22Rv1 (cell line): ENCODE measurements at regions not wholly inside any gene's neighbourhood (a gene's known extent, or its start where the extent isn't known, plus 50 kb on each side); places are given as distances from the start of the nearest gene placed in this dataset.
"Not testable (repeated sequence)": the region's sequence is repeated elsewhere in the genome, so short reads cannot be mapped to it uniquely, and the experiment has no call there.

Source experiments
- H3K27ac ChIP-seq: fragments of 450-650 bp; 2 replicates; pipeline ENCODE4 v1.5.1; 2017
- ZFX ChIP-seq: fragments of 450-650 bp; IDR thresholded peaks from 2 replicates; pipeline ENCODE4 v1.6.1; 2017; ENCODE audit warnings: antibody characterized with exemption, borderline replicate concordance
- TF ChIP-seq, protein P1 (sequence below): fragments of 450-650 bp; IDR thresholded peaks from 2 replicates; pipeline ENCODE4 v1.5.1; 2017; ENCODE audit warnings: mild to moderate bottlenecking

DNA sequence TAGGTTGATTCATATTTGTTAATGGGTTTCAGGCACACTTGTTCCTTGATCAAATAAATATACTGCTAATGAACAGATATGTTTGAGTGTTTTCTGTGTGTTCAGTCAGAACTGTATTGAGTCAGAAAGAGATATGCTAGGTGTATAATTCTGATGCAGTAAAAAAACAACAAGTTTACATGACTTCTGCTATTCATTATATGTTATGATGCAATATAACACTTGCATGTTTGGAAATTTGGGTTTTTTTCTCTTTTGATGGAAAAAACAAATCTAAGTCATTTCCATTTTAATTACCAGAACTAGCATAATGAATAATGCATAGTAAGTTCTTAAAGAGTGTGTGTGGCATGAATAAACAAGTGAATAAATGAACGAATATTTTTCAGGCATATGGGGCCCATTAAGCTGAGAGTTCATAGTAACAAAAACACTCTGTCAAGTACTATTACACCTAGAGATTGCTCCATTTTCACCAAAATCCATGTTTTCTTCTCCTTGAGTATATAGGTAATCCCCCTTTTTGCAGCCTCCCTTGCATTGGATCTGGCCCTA, 208.3 kb upstream of the NT5E start:
- no peak overlapping the region for H3K27ac ChIP-seq
- no peak for TF ChIP-seq ZFX
- TF ChIP-seq, protein P1, sequence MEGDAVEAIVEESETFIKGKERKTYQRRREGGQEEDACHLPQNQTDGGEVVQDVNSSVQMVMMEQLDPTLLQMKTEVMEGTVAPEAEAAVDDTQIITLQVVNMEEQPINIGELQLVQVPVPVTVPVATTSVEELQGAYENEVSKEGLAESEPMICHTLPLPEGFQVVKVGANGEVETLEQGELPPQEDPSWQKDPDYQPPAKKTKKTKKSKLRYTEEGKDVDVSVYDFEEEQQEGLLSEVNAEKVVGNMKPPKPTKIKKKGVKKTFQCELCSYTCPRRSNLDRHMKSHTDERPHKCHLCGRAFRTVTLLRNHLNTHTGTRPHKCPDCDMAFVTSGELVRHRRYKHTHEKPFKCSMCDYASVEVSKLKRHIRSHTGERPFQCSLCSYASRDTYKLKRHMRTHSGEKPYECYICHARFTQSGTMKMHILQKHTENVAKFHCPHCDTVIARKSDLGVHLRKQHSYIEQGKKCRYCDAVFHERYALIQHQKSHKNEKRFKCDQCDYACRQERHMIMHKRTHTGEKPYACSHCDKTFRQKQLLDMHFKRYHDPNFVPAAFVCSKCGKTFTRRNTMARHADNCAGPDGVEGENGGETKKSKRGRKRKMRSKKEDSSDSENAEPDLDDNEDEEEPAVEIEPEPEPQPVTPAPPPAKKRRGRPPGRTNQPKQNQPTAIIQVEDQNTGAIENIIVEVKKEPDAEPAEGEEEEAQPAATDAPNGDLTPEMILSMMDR, result no peak

DNA sequence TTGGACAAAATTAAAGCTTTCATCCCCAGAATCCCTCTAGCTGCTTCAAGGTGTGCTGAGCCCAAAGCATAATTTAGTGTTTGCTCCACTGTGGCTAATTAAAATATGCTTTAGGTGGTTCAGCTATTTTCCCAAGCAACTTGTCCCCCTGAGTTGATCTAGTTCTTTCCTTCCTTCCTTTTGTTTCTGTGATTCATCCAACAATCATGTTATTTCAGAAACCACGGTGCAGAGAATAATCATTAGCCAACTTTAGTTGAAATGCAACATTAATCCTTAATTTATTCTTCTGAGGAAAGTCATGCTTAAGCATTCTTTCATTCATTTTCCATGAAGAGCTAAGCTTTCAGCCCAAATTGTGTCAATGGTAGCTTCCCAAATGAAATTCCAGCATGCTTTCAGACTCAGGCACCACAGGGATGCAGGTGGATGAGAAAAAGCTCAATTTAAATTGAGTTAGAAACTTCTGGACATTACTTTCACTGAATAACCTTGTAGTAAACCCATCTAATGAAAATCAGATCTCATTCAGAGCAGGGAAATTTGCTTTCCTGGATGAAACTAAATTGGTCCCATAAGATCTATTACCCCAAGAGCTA, 209.0 kb upstream of the NT5E start:
- no peak overlapping the region for H3K27ac ChIP-seq
- TF ChIP-seq ZFX, result no peak
- TF ChIP-seq, protein P1, result no peak

DNA sequence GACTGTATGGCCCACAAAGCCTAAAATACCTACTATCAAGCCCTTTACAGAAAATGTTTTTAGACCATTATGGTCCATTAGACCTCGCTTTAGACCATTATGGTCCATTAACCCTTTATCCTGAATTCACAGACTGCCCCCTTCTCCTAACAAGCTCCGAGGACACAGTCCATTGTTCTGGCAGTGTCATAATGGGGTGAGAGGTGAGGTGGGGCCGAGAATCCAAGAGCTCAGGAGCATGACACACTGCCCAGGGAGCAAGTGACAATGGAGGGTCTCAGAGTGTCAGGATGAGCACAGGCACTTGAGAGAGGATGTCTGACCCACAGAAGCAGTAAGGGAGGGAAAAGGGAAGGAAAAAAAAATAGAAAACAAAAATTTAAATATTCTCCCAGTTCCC, 212.4 kb upstream of the NT5E start:
- no peak overlapping the region for H3K27ac ChIP-seq
- no peak for TF ChIP-seq ZFX
- TF ChIP-seq, protein P1, result no peak

DNA sequence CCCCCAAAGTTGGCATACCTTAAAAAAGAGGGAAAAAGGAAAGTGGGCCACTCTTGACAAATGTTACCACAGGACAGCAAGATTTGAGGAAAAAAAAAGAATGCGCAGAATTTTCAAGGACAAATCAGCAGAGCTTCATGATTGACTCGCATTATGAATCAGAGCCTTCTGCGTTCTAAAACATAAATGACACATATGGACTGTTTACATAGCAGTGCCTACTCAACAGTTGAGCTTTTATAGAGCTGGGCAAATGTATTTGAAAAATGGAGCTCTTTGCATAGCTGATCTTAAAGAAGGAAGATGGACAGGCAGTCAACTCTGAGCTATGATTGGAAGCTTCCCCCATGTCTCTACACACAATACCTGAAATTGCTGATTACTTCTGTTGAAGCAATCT, 213.2 kb upstream of the NT5E start:
- no peak overlapping the region for H3K27ac ChIP-seq
- no peak for TF ChIP-seq ZFX
- TF ChIP-seq, protein P1, result no peak

DNA sequence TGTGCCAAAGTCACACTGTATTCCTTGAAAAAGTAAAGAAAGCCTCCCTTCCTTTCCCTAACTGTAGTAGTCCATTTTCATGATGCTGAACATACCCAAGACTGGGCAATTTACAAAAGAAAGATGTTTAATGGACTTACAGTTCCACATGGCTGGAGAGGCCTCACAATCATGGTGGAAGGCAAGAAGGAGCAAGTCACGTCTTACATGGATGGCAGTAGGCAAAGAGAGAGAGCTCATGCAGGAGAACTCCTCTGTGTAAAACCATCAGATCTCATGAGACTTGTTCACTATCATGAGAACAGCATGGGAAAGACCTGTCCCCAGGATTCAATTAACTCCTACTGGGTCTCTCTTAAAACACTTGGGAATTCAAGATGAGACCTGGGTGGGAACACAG, 222.5 kb upstream of the NT5E start:
- H3K27ac ChIP-seq, result not testable (repeated sequence)

DNA sequence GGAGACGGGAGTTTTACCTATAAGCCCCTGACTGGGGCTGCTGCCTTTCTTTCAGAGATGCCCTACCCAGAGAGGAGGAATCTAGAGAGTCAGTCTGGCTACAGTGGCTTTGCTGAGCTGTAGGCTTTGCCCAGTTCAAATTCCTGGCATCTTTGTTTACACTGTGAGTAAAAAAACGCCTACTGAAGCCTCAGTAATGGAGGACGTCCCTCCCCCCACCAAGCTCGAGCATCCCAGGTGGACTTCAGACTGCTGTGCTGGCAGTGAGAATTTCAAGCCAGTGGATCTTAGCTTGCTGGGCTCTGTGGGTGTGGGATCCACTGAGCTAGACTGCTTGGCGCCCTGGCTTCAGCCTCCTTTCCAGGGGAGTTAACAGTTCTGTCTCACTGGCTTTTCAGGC, 237.1 kb upstream of the NT5E start:
- H3K27ac ChIP-seq, result not testable (repeated sequence)

DNA sequence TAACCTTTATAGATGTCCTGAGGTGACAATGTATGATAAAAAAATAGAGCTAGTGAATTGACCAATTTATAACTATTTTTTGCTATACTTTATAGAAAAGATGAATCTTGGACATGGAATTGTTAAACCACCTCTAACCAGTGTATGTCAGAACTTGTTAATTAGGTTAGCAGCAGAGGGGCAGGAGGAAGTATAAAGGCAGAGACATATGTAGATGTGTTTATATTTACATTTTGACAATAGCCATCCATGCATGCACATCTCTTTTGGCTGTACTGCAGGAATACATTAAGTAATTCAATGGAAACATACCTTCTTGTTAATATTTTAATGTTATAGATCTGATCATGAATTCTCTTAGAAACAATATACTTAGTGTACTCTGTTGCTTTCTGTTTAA, 254.6 kb upstream of the NT5E start:
- TF ChIP-seq ZFX, result no peak
- TF ChIP-seq, protein P1, result no peak
- H3K27ac ChIP-seq, result no peak overlapping the region

DNA sequence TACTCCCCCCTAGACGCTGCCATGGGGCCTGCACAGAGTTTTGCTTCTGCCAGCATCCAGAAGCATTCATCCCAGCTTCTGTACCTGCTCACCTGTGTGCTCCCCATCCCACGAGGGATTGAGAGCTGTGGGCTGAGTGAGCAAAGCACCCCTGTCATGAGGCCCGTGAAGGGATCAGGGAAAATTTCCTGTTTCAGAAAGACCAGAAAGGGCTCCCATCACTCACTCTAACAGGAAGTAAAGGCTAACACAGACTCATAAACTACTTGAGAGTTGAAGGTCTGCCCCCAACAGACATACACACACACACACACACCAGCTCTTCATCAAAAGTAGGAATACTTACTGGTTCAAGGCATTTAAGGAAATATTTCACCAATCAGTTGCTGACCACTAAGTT, 256.5 kb upstream of the NT5E start:
- no peak overlapping the region for H3K27ac ChIP-seq
- TF ChIP-seq, protein P1, result no peak
- TF ChIP-seq ZFX, result no peak
